KMS-11 (cell line): ENCODE measurements at regions not wholly inside any gene's neighbourhood (a gene's known extent, or its start where the extent isn't known, plus 50 kb on each side); places are given as distances from the start of the nearest gene placed in this dataset.

Experiments
- H2AFZ ChIP-seq: fragments of 200-600 bp; sonication (generic); 2 replicates; pipeline ENCODE4 v1.6.1; 2016; ENCODE audit warnings: antibody characterized with exemption, mixed run types, low read depth
- H3K27ac ChIP-seq: fragments of 200-600 bp; sonication (generic); 2 replicates; pipeline ENCODE4 v1.6.1; 2016; ENCODE audit warnings: mild to moderate bottlenecking, mixed run types
- H3K27me3 ChIP-seq: fragments of 200-600 bp; sonication (generic); 2 replicates; pipeline ENCODE4 v1.6.1; 2017; ENCODE audit warnings: mild to moderate bottlenecking, low read depth, mixed run types, moderate library complexity; ENCODE audit not compliant: insufficient read depth
- H3K36me3 ChIP-seq: fragments of 200-600 bp; sonication (generic); 2 replicates; pipeline ENCODE4 v1.6.1; 2017; ENCODE audit warnings: mild to moderate bottlenecking, mixed run types; ENCODE audit not compliant: insufficient read depth
- H3K4me1 ChIP-seq: fragments of 200-600 bp; sonication (generic); 2 replicates; pipeline ENCODE4 v1.6.1; 2016; ENCODE audit warnings: mild to moderate bottlenecking, low read depth, mixed run types; ENCODE audit not compliant: poor library complexity, severe bottlenecking
- H3K4me2 ChIP-seq: fragments of 200-600 bp; sonication (generic); 2 replicates; pipeline ENCODE4 v1.7.0; 2016; ENCODE audit warnings: mild to moderate bottlenecking, mixed run types
- H3K4me3 ChIP-seq: fragments of 200-600 bp; sonication (generic); IDR thresholded peaks from 2 replicates; pipeline ENCODE4 v1.6.1; 2017; ENCODE audit warnings: low read depth, low read length, mixed read lengths; ENCODE audit not compliant: insufficient read depth
- H3K79me2 ChIP-seq: fragments of 200-600 bp; sonication (generic); 2 replicates; pipeline ENCODE4 v1.6.1; 2016; ENCODE audit warnings: low read depth, mixed run types; ENCODE audit not compliant: insufficient read depth
- H3K9ac ChIP-seq: fragments of 200-600 bp; sonication (generic); 2 replicates; pipeline ENCODE4 v1.6.1; 2016; ENCODE audit warnings: mild to moderate bottlenecking, mixed run types
- H4K20me1 ChIP-seq: fragments of 200-600 bp; sonication (generic); 2 replicates; pipeline ENCODE4 v1.6.1; 2016; ENCODE audit warnings: mild to moderate bottlenecking, mixed run types; ENCODE audit not compliant: insufficient read depth
- TF ChIP-seq, protein P1 (sequence below): fragments of 200-600 bp; sonication (generic); conservative IDR thresholded peaks from 2 replicates; pipeline ENCODE4 v1.6.1; 2017; ENCODE audit warnings: low read depth, mild to moderate bottlenecking, antibody characterized with exemption, low read length, moderate library complexity, mixed read lengths

GRCh38 chr4:132564920-132565319, 584.2 kb upstream of the PCDH10 start:
- Histone ChIP-seq H3K27me3 (no peaks in the 10 kb centered on the region), H3K9ac (no peak overlapping the region), H3K27ac (no peak overlapping the region), H4K20me1 (no peaks in the 10 kb centered on the region), H3K79me2 (no peaks in the 10 kb centered on the region), H2AFZ (no peak overlapping the region), H3K4me1 (no peaks in the 10 kb centered on the region), H3K4me3 (no peak overlapping the region), H3K4me2 (no peak overlapping the region), H3K36me3 (no peaks in the 10 kb centered on the region)
- TF ChIP-seq, protein P1, sequence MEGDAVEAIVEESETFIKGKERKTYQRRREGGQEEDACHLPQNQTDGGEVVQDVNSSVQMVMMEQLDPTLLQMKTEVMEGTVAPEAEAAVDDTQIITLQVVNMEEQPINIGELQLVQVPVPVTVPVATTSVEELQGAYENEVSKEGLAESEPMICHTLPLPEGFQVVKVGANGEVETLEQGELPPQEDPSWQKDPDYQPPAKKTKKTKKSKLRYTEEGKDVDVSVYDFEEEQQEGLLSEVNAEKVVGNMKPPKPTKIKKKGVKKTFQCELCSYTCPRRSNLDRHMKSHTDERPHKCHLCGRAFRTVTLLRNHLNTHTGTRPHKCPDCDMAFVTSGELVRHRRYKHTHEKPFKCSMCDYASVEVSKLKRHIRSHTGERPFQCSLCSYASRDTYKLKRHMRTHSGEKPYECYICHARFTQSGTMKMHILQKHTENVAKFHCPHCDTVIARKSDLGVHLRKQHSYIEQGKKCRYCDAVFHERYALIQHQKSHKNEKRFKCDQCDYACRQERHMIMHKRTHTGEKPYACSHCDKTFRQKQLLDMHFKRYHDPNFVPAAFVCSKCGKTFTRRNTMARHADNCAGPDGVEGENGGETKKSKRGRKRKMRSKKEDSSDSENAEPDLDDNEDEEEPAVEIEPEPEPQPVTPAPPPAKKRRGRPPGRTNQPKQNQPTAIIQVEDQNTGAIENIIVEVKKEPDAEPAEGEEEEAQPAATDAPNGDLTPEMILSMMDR: no peak

- Histone ChIP-seq H3K36me3 (no peaks in the 10 kb centered on the region), H3K4me3 (no peak overlapping the region), H3K9ac (no peak overlapping the region), H3K4me1 (no peaks in the 10 kb centered on the region), H4K20me1 (no peaks in the 10 kb centered on the region), H3K27ac (no peak overlapping the region), H3K4me2 (no peak overlapping the region), H3K79me2 (no peaks in the 10 kb centered on the region), H3K27me3 (no peaks in the 10 kb centered on the region), H2AFZ (no peak overlapping the region)
- TF ChIP-seq, protein P1: no peak
Observed at GRCh38 chr4:132565542-132565941, 583.6 kb upstream of the PCDH10 start.

DNA sequence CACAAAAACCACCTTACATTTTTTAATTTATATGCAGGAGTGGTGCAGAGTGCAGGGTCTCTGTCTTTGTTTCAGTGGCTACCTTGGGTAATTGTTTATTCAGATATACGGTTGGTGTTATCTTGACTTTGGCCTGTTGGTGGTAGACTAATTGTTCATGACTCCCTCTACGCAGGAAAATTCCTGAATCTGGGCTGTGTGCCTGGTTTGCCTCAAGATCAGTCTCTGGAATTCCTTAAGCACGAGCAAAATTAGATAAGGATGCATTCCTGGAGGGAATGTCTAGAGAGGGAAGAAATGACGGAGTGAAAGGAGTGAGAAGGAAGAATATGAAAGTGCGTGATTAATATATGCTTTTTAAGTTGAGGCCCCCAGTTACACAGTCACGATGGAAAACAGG, 576.9 kb upstream of the PCDH10 start:
- Histone ChIP-seq H3K27me3 (no peaks in the 10 kb centered on the region), H3K27ac (no peak overlapping the region), H4K20me1 (no peaks in the 10 kb centered on the region), H3K79me2 (no peaks in the 10 kb centered on the region), H3K4me1 (no peaks in the 10 kb centered on the region), H3K4me3 (no peak overlapping the region), H3K4me2 (no peak overlapping the region), H2AFZ (no peak overlapping the region), H3K36me3 (no peaks in the 10 kb centered on the region), H3K9ac (no peak overlapping the region)
- TF ChIP-seq, protein P1: no peak

DNA sequence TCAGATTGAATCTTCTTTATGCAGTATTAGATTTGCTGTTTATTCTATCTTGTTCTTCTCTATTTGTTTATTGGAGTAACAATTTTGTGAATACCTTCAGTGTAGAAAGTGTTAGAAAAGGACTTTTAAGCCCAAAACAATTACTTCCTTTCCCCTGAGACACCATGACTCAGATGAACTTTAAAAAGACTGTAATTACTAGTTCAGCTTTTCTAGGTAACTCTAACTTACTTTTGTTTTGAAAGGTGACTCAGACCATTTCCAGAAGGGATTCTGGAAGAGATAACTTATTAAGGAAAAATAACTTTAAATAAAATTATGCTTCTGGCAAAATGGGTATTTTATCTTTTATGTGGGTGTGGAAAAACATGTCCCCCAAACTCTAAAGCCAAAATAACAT, 561.5 kb upstream of the PCDH10 start:
- no peaks in the 10 kb centered on the region for H3K36me3 ChIP-seq
- no peaks in the 10 kb centered on the region for H3K79me2 ChIP-seq
- no peak overlapping the region for H2AFZ ChIP-seq
- H3K27ac ChIP-seq: no peak overlapping the region
- H4K20me1 ChIP-seq: no peaks in the 10 kb centered on the region
- no peak overlapping the region for H3K9ac ChIP-seq
- H3K27me3 ChIP-seq: no peaks in the 10 kb centered on the region
- TF ChIP-seq, protein P1: no peak
- no peaks in the 10 kb centered on the region for H3K4me1 ChIP-seq
- H3K4me3 ChIP-seq: no peak overlapping the region
- H3K4me2 ChIP-seq: no peak overlapping the region
